ENCODE measurements at regions not wholly inside any gene's neighbourhood (a gene's known extent, or its start where the extent isn't known, plus 50 kb on each side); places are given as distances from the start of the nearest gene placed in this dataset.

DNA sequence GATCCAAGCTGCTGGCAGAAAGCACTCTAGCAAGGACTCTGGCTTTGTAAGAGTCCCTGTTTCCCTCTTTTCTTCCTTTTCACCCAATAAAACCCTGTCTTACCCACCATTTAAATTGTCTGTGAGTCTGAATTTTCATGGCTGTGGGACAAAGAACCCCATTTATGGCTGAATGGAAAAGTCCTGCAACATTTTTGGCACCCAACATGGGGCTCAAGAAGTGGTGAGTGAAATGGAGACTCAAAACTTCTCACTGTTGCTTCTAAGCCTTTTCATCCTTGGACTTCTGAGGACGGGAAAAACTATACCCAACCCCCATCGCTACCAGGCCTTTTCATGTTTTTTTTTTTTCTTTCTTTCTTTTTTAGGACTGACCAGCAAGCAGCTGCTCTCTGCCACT lies 329.5 kb upstream of the CWC22 start:
- Mint-ChIP-seq H3K27me3 (ENCODE audit: low read depth) (no peaks in the 10 kb centered on the region), H3K4me1 (ENCODE audit: low read depth) (no peaks in the 10 kb centered on the region), H3K9me3 (peaks cover 25% of the 10 kb centered on the region), H3K36me3 (ENCODE audit: low read depth) (no peaks in the 10 kb centered on the region), H3K27ac (no peak overlapping the region), H3K4me3 (no peak overlapping the region)
- no peak for DNase-seq (ENCODE audit: low spot score)

DNA sequence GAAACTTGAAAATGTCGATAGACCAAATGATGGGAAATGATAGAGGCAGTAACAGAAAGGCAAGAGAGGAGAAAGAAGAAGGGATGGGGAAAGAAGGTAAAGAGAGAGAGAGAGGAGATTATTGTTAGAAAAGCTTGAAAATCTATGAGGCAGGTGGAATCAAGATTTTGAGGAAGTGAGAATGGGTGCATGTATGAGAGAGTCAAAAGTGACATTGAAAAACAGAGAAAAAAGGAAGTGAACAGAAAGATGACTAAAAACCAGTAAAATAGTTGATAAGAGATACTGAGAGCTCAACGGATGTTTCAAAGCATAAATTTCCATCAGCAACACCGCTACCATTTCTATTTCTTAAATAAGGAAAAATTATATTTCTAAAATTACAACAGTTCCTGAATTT lies 327.4 kb upstream of the CWC22 start:
- Mint-ChIP-seq H3K27me3 (ENCODE audit: low read depth) (no peaks in the 10 kb centered on the region), H3K4me3 (no peak overlapping the region), H3K27ac (no peak overlapping the region), H3K9me3 (peaks cover 25% of the 10 kb centered on the region), H3K36me3 (ENCODE audit: low read depth) (no peaks in the 10 kb centered on the region), H3K4me1 (ENCODE audit: low read depth) (no peaks in the 10 kb centered on the region)
- no peak for DNase-seq (ENCODE audit: low spot score)

DNA sequence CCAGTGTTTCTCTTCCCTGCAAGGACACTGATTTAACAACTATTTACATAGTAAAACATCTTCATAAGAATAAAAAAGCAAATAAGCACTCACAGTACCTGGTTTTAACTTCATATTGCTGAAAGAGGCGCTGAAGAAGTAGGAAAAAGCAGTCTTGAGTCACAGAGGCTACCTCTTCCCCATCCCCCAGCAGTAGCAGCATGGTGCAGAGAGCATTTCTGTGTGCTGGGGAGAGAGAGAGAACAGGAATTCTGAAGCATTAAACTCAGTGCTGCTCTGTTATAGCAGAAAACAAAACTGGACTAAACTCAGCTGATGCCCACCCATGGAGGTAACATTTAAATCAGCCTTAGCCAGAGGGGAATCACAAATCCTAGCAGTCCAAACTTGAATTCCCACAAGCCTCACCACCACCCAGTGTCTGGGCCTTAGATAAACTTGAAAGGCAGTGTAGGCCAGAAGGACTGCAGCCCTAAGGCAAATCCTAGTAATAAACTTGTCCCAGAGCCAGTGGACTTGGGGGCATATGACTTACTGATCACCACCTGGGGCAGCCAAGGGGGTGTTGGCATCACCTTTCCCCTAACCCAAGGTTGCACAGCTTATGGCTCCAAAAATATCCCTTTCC lies 321.8 kb upstream of the CWC22 start:
- Mint-ChIP-seq H3K36me3 (ENCODE audit: low read depth) (no peaks in the 10 kb centered on the region), H3K9me3 (no peaks in the 10 kb centered on the region), H3K4me3 (no peak overlapping the region), H3K27me3 (ENCODE audit: low read depth) (no peaks in the 10 kb centered on the region), H3K4me1 (ENCODE audit: low read depth) (no peaks in the 10 kb centered on the region), H3K27ac (no peak overlapping the region)
- DNase-seq (ENCODE audit: low spot score), result no peak

DNA sequence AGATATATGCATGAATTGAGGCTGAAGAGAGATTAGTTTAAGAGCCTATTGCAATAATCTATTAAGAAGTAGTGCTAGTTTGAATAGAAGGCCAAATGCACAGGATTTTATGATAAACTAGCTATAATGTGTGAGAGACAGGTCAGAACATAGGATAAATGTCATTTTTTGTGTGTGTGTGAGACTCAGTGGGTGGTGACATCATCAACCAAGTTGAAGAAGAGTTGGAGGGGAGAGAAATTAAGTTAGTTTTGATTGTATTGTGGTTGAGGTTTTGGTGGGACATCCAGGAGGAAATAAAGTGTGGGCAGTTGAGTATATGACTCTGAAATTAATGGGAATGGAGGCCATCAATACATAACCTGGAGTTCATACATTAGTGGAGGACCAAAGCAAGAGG lies 320.1 kb upstream of the CWC22 start:
- Mint-ChIP-seq H3K36me3 (ENCODE audit: low read depth) (no peaks in the 10 kb centered on the region), H3K27me3 (ENCODE audit: low read depth) (no peaks in the 10 kb centered on the region), H3K4me3 (no peak overlapping the region), H3K27ac (no peak overlapping the region), H3K4me1 (ENCODE audit: low read depth) (no peaks in the 10 kb centered on the region), H3K9me3 (no peaks in the 10 kb centered on the region)
- DNase-seq (ENCODE audit: low spot score), result no peak

DNA sequence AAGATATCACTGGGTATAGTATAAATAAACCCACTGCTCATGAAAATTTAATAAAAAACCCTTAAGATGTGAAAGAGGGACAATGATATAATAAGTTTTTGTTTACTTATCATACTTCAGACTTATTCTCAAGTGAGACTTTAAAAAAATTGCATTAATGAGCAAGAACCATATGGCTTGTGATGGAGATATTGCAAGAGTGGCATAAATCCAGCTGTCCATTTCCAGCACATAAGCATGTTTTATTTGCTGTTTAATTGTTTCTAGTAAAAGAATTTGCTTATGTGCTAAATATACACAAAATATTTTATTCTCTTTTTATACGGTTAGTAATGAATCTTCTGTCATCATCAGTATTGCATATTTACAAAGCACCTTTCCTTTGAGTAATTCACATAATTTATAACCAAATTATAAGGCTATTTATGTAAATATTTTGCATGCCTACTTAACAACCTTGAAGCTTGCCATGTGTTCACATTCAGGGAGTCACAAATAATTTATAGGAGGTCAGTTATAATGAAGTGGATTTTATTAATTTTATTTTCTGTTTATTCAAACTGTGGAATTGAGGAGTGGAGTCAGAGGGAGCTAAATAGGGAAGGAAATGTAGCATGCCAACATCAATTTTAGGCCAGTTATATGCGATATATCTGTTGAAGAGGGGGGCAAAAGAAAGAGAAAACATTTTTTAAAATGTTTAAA lies 318.5 kb upstream of the CWC22 start:
- Mint-ChIP-seq H3K27ac (no peak overlapping the region), H3K4me3 (no peak overlapping the region), H3K36me3 (ENCODE audit: low read depth) (no peaks in the 10 kb centered on the region), H3K4me1 (ENCODE audit: low read depth) (no peaks in the 10 kb centered on the region), H3K9me3 (no peaks in the 10 kb centered on the region), H3K27me3 (ENCODE audit: low read depth) (no peaks in the 10 kb centered on the region)
- DNase-seq (ENCODE audit: low spot score), result no peak

DNA sequence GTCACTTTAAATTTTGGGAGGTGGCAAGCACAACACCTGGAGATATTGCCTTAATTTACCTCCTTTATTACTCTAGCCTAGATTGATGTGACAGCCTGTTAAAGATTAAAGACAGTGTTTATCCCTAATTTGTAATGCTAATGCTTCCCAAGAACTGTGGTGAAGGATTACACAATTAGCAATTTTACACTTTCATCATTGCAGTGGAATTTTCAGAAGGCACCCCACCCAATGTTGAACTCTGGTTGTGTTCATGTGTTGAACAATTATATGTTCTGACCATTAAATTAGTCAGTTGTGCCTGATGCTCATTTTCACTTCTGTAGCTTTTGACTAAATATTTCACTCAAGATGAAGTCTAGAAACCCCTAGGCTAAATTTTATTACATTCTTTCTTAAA lies 317.1 kb upstream of the CWC22 start:
- Mint-ChIP-seq H3K27ac (no peak overlapping the region), H3K9me3 (no peaks in the 10 kb centered on the region), H3K4me3 (no peak overlapping the region), H3K4me1 (ENCODE audit: low read depth) (no peaks in the 10 kb centered on the region), H3K27me3 (ENCODE audit: low read depth) (no peaks in the 10 kb centered on the region), H3K36me3 (ENCODE audit: low read depth) (no peaks in the 10 kb centered on the region)
- DNase-seq (ENCODE audit: low spot score), result no peak

DNA sequence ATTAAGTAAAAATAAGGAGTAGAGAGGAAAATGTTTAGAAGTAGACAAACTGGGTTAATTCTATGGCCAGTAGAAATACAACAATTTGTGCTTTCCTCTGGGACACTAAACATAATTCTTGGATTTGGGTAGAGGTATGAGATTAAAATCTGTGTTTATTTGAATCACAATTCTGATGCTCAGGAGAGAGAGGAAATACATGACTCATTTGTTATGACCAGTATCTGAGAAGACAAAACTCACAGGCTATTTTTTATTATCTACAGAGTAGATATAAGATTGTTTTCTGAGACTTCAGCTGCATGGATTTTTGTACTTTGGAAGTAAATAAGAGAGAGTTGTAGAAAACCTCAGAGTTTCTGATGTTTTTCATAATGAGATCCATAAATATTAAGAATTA lies 315.7 kb upstream of the CWC22 start:
- Mint-ChIP-seq H3K27me3 (ENCODE audit: low read depth) (no peaks in the 10 kb centered on the region), H3K36me3 (ENCODE audit: low read depth) (no peaks in the 10 kb centered on the region), H3K27ac (no peak overlapping the region), H3K9me3 (no peaks in the 10 kb centered on the region), H3K4me1 (ENCODE audit: low read depth) (no peaks in the 10 kb centered on the region), H3K4me3 (no peak overlapping the region)
- no peak for DNase-seq (ENCODE audit: low spot score)

DNA sequence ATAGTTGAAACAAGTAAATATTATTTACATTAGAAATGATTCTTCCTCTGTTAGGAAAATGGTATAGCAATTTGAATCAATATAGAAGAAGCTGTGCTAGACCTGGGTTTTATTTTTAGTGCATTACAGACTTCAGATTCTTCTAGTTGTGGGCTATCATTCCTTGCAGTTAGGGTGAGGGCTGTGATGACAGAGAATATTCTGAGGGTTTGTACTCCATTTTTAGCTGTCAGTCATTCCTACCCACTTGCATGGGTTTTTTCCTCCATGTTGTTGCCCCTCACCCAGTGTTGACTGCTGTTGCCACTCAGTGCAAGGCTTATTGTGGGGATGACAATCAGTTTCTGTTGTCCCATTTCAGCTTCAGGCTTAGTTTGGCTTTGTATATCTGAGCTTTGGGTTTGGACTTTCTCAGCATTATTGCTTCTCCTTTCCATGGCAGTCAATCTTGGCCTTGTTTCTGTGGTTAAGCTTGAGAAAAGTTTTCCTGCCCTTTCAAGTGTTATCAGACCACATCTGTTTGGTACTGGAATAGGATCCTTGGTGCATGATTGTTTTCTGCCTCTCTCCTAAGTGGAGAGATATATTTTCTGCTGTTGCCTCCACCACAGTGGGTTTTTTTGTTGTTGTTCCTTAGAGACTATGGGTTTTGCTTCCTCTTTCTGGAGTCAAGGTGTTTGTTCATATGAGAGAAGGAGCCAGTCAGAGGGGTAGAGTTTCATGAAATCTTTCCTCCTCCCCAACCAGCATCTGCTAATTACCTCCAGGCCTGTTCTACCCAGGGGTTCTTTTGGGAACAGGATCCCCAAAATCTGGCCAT lies 312.7 kb upstream of the CWC22 start:
- H3K27ac Mint-ChIP-seq, result no peak overlapping the region
- no peaks in the 10 kb centered on the region for H3K9me3 Mint-ChIP-seq
- no peaks in the 10 kb centered on the region for H3K36me3 Mint-ChIP-seq (ENCODE audit: low read depth)
- no peaks in the 10 kb centered on the region for H3K27me3 Mint-ChIP-seq (ENCODE audit: low read depth)
- no peak overlapping the region for H3K4me3 Mint-ChIP-seq
- DNase-seq (ENCODE audit: low spot score), result no peak
- no peaks in the 10 kb centered on the region for H3K4me1 Mint-ChIP-seq (ENCODE audit: low read depth)

DNA sequence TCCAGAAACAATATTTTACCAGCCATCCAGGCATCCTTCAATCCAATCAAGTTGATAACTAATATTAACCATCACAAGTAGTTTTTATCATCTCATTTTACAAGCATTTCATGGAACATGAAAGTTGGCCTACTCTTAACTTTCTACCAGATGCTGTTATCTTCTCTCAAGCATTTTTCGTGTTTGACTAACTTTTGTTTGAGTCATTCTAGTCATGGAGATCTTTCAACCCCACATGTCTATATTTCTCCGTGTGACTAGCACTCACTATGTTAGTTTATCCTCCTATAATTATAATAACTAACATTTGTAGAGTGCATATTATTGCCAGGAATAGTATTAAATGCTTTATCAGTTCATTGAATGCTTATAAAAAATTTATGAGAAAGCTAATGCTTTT lies 307.0 kb upstream of the CWC22 start:
- Mint-ChIP-seq H3K9me3 (no peaks in the 10 kb centered on the region), H3K4me3 (no peak overlapping the region)
- no peak for DNase-seq (ENCODE audit: low spot score)

DNA sequence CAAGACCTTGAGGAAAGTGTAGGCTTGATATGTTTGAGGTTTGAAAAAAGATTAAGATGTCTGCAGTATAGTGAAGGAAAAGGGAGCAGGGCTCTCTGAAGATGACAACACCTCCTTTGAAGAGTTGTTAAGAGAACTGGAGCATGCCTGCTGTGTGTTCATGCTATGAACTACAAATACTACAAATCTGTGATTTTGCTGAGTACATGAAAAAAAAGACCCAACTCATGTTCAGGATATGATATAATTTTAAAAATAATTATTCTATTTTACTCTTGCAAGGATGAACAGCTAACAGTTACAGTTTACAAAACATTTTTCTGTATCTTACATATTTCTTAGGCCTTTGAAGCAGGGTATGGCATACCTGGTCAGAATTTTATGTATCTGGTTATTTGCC lies 305.4 kb upstream of the CWC22 start:
- Mint-ChIP-seq H3K4me1 (ENCODE audit: low read depth) (no peaks in the 10 kb centered on the region), H3K27ac (no peak overlapping the region)

More for the DNA sequence above, 307.0 kb upstream of the CWC22 start:
- Mint-ChIP-seq H3K27me3 (ENCODE audit: low read depth) (no peaks in the 10 kb centered on the region), H3K4me1 (ENCODE audit: low read depth) (no peaks in the 10 kb centered on the region), H3K27ac (no peak overlapping the region), H3K36me3 (ENCODE audit: low read depth) (no peaks in the 10 kb centered on the region)

DNA sequence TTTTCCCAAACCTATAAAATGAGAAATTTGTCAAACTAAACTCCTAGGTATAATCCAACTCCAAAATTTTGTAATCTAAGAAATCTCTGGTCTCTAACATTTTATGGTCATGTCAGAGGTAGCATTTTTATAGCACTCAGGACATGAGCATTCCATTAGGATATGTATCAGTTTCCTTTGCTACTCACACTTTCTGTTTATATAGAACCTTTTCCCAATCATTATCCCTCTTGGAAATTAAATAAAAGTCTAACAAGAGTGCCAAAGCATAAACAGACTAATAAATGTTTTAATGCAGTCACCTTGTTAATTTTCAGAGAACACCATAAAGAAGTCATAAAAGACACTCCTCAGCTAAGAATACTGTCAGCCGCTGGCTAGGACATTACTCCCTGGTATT lies 300.0 kb upstream of the CWC22 start:
- Mint-ChIP-seq H3K27ac (no peak overlapping the region), H3K36me3 (ENCODE audit: low read depth) (no peaks in the 10 kb centered on the region), H3K27me3 (ENCODE audit: low read depth) (no peaks in the 10 kb centered on the region), H3K9me3 (no peaks in the 10 kb centered on the region), H3K4me1 (ENCODE audit: low read depth) (no peaks in the 10 kb centered on the region), H3K4me3 (no peak overlapping the region)
- no peak for DNase-seq (ENCODE audit: low spot score)

More for the DNA sequence above, 305.4 kb upstream of the CWC22 start:
- H3K27me3 Mint-ChIP-seq (ENCODE audit: low read depth), result no peaks in the 10 kb centered on the region
- H3K4me3 Mint-ChIP-seq, result no peak overlapping the region
- DNase-seq (ENCODE audit: low spot score), result no peak
- no peaks in the 10 kb centered on the region for H3K36me3 Mint-ChIP-seq (ENCODE audit: low read depth)
- no peaks in the 10 kb centered on the region for H3K9me3 Mint-ChIP-seq

DNA sequence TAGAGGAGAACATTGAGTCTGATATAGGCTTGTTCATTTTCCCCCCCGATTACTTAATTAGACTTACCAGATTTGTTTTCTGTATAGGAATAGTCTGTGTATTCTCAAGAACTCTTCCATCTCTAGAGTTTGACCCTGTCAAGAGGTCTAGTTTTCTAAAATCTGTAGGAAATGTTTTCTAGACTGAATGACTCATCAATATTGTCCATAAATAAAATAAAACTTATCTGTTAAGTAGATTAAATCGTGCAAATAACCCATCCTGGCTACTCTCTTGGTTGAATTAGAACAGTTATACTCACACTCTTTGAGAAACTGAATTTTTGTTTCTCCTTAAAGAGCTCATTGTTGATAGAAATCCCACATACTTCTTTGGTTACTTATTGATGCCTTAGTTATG lies 299.2 kb upstream of the CWC22 start:
- Mint-ChIP-seq H3K9me3 (no peaks in the 10 kb centered on the region), H3K27ac (no peak overlapping the region), H3K4me3 (no peak overlapping the region), H3K27me3 (ENCODE audit: low read depth) (no peaks in the 10 kb centered on the region), H3K4me1 (ENCODE audit: low read depth) (no peaks in the 10 kb centered on the region), H3K36me3 (ENCODE audit: low read depth) (no peaks in the 10 kb centered on the region)
- no peak for DNase-seq (ENCODE audit: low spot score)

DNA sequence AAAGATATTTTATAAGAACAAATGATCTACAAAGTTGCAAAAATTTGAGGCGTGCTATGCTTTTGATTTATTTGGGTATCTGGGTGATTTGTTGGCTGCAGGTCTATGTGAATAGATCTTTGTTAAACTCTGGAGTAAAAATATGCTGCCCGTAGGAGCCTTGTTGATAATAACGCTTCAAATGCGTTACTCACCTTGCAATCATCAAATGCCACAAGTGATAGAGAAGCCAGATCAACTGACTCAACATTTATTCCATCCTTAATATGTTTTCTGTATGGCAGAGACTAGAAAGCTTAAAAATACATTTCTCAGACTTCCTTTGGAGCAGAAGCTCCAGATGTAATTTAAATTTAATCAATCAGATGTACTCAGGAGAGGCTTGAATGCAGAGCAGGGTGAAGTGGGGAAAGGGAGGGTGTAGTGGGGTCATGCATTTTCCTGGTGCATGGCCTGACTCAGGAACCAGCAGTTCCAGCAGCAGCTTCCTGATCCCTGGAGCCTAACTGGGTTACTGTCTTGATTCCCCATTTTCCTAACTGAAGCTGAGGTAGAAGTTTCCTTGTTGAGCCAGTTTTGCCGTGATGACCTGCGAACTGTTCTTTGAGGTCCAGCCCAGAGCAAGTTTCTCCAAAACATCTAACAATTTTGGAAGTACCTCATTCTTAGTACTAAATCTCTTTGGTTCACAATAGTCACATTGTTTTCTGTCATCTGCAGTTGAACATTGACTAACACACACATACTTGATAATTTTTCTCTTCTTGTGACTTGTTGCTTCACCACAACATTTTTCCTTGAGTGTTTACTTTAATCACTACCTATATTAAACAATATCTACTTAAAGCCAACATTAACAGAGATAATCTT lies 284.7 kb upstream of the CWC22 start:
- no peak overlapping the region for H3K4me3 Mint-ChIP-seq
- H3K27ac Mint-ChIP-seq, result no peak overlapping the region
- no peak for DNase-seq (ENCODE audit: low spot score)
- no peaks in the 10 kb centered on the region for H3K4me1 Mint-ChIP-seq (ENCODE audit: low read depth)
- no peaks in the 10 kb centered on the region for H3K9me3 Mint-ChIP-seq
- H3K36me3 Mint-ChIP-seq (ENCODE audit: low read depth), result no peaks in the 10 kb centered on the region
- H3K27me3 Mint-ChIP-seq (ENCODE audit: low read depth), result no peaks in the 10 kb centered on the region

DNA sequence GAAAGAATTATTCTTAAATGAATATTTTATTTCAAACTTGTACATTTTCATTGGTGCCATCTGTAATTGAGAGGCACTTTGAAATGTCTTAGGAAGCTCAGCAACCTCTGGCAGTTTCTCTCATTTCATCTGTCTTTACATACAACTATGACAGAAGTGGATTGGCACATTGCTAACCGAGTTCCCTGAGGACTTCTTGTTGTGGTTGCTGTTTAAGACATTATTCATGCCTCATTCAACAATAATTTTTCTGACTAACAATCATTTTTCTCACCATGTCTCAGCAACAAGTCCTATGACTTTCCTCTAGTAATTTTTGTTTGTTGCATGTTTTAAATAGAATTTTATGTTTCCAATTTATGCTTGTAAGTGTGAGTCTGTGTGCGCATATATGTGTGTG lies 284.0 kb upstream of the CWC22 start:
- H3K4me3 Mint-ChIP-seq, result no peak overlapping the region
- H3K27ac Mint-ChIP-seq, result no peak overlapping the region
- no peak for DNase-seq (ENCODE audit: low spot score)
- H3K4me1 Mint-ChIP-seq (ENCODE audit: low read depth), result no peaks in the 10 kb centered on the region
- no peaks in the 10 kb centered on the region for H3K27me3 Mint-ChIP-seq (ENCODE audit: low read depth)
- H3K9me3 Mint-ChIP-seq, result no peaks in the 10 kb centered on the region
- no peaks in the 10 kb centered on the region for H3K36me3 Mint-ChIP-seq (ENCODE audit: low read depth)
